ENCODE measurements at regions not wholly inside any gene's neighbourhood (a gene's known extent, or its start where the extent isn't known, plus 50 kb on each side); places are given as distances from the start of the nearest gene placed in this dataset.

GRCh38 chr5:125181955-125182354 lies 435.5 kb upstream of the ZNF608 start:
- TF ChIP-seq GATA3 (IDR thresholded peaks at IDR 0.05; ENCODE audit: low read depth, low read length) (no peak), GATA2 (IDR thresholded peaks at IDR 0.05; ENCODE audit: low read depth, low read length) (no peak)

Data from SH-SY5Y (cell line).